ENCODE measurements at regions not wholly inside any gene's neighbourhood (a gene's known extent, or its start where the extent isn't known, plus 50 kb on each side); places are given as distances from the start of the nearest gene placed in this dataset.
"Not testable (repeated sequence)": the region's sequence is repeated elsewhere in the genome, so short reads cannot be mapped to it uniquely, and the experiment has no call there.

GRCh38 chr2:83331810-83332209 lies 1127.3 kb downstream of the SUCLG1 start:
- ATAC-seq (ENCODE audit: low read depth): no peak
- POLR2A ChIA-PET: no interaction called here

DNA sequence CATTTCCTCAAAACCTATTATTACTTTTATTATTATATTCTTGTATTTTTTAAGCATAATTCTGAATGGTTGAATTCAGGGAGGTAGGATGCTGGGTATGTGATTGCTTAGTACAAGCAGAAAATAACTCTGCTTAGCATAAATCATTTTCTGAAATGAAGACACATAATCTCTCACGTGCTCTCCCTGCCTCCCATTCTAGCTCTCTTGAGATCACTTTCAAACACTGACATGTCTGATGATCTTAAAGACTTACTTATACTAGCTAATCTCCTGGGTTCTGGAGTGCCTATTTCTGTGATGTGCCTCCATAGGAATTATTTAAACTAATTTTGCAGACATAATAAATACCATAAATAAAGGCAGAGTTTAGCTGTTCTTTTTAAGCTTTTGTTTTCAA lies 1136.0 kb downstream of the SUCLG1 start:
- no peaks in the 10 kb centered on the region for H3K27me3 Mint-ChIP-seq
- no peaks in the 10 kb centered on the region for H3K9me3 Mint-ChIP-seq
- no peak overlapping the region for H3K27ac Mint-ChIP-seq
- H3K36me3 Mint-ChIP-seq: no peaks in the 10 kb centered on the region
- ATAC-seq (ENCODE audit: low read depth): no peak
- no peak for DNase-seq
- POLR2A ChIA-PET: no interaction called here
- H3K4me3 Mint-ChIP-seq: no peak overlapping the region
- H3K4me1 Mint-ChIP-seq: no peaks in the 10 kb centered on the region

More at GRCh38 chr2:83331810-83332209, 1127.3 kb downstream of the SUCLG1 start:
- Mint-ChIP-seq H3K4me3 (no peak overlapping the region), H3K9me3 (no peaks in the 10 kb centered on the region), H3K4me1 (no peaks in the 10 kb centered on the region), H3K36me3 (no peaks in the 10 kb centered on the region), H3K27me3 (no peaks in the 10 kb centered on the region), H3K27ac (no peak overlapping the region)
- no peak for DNase-seq

GRCh38 chr2:83320053-83320452 lies 1139.0 kb downstream of the SUCLG1 start:
- Mint-ChIP-seq H3K4me1 (no peaks in the 10 kb centered on the region), H3K9me3 (peaks cover 2% of the 10 kb centered on the region), H3K27me3 (no peaks in the 10 kb centered on the region), H3K4me3 (no peak overlapping the region), H3K36me3 (no peaks in the 10 kb centered on the region), H3K27ac (no peak overlapping the region)
- POLR2A ChIA-PET: no interaction called here
- DNase-seq (no peak), ATAC-seq (ENCODE audit: low read depth) (no peak)

GRCh38 chr2:83305758-83306378 lies 1153.2 kb downstream of the SUCLG1 start:
- Mint-ChIP-seq H3K4me3 (no peak overlapping the region), H3K27me3 (no peaks in the 10 kb centered on the region), H3K9me3 (peaks cover 2% of the 10 kb centered on the region), H3K4me1 (no peaks in the 10 kb centered on the region), H3K36me3 (no peaks in the 10 kb centered on the region), H3K27ac (no peak overlapping the region)
- DNase-seq (no peak), ATAC-seq (ENCODE audit: low read depth) (no peak)
- POLR2A ChIA-PET: no interaction called here

- no peaks in the 10 kb centered on the region for H3K36me3 Mint-ChIP-seq
- peaks cover 5% of the 10 kb centered on the region for H3K9me3 Mint-ChIP-seq
- DNase-seq (no peak), ATAC-seq (ENCODE audit: low read depth) (no peak)
- no peak overlapping the region for H3K27ac Mint-ChIP-seq
- H3K4me1 Mint-ChIP-seq: no peaks in the 10 kb centered on the region
- no peaks in the 10 kb centered on the region for H3K27me3 Mint-ChIP-seq
- no peak overlapping the region for H3K4me3 Mint-ChIP-seq
- POLR2A ChIA-PET: no interaction called here
Measured at GRCh38 chr2:83291083-83291482, 1168.0 kb downstream of the SUCLG1 start.

DNA sequence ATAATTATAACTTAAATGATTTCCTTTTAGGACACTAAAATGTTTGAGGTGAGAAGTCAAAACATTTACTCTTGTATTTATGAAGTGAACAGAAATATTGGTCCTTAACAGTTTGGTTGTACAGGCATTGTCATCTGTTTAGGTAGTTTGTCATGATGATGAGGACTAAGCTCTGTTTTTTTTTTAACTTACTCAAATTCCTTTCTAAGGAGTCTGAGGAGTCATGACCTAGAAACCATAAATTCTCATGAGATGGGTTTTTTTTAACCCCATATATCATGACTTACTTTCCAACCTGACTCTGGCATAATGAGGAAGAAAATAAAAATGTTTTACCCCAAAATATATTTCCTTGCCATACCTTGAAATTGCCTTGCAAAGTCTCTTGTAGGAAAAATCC lies 1176.2 kb downstream of the SUCLG1 start:
- POLR2A ChIA-PET: no interaction called here
- H3K27ac Mint-ChIP-seq: no peak overlapping the region
- H3K4me1 Mint-ChIP-seq: no peaks in the 10 kb centered on the region
- H3K27me3 Mint-ChIP-seq: no peaks in the 10 kb centered on the region
- no peaks in the 10 kb centered on the region for H3K36me3 Mint-ChIP-seq
- ATAC-seq (ENCODE audit: low read depth) (no peak), DNase-seq (no peak)
- no peak overlapping the region for H3K4me3 Mint-ChIP-seq
- H3K9me3 Mint-ChIP-seq: peaks cover 3% of the 10 kb centered on the region

GRCh38 chr2:83282043-83282795 lies 1176.9 kb downstream of the SUCLG1 start:
- Mint-ChIP-seq H3K4me3 (no peak overlapping the region), H3K9me3 (peaks cover 3% of the 10 kb centered on the region), H3K4me1 (no peaks in the 10 kb centered on the region), H3K27ac (no peak overlapping the region), H3K36me3 (no peaks in the 10 kb centered on the region), H3K27me3 (no peaks in the 10 kb centered on the region)
- ATAC-seq (ENCODE audit: low read depth): no peak
- no peak for DNase-seq
- POLR2A ChIA-PET: no interaction called here

DNA sequence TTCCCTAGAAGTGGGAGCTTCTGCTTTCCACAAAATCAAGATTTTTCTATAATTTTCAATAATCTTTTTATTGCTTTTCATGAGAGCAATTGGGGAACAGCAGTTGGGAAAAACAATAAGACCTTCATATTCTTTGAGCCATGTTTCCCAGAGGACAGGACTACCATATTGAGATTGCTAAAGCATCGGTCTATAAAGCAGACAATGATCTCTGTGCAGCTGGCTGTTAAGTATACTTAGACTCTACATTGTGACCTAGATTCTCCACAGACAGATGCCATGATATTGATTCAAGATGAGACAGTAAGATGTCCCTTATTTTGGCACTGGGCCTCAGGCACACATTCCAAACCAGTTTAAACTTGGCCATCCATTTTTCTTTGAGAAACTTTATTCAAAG lies 1178.7 kb downstream of the SUCLG1 start:
- no peaks in the 10 kb centered on the region for H3K27me3 Mint-ChIP-seq
- POLR2A ChIA-PET: no interaction called here
- no peaks in the 10 kb centered on the region for H3K36me3 Mint-ChIP-seq
- no peaks in the 10 kb centered on the region for H3K4me1 Mint-ChIP-seq
- H3K27ac Mint-ChIP-seq: no peak overlapping the region
- ATAC-seq (ENCODE audit: low read depth): no peak
- no peak for DNase-seq
- H3K4me3 Mint-ChIP-seq: no peak overlapping the region
- H3K9me3 Mint-ChIP-seq: peaks cover 3% of the 10 kb centered on the region

GRCh38 chr2:83273322-83273721 lies 1185.8 kb downstream of the SUCLG1 start:
- H3K4me1 Mint-ChIP-seq: no peaks in the 10 kb centered on the region
- POLR2A ChIA-PET: no interaction called here
- H3K36me3 Mint-ChIP-seq: no peaks in the 10 kb centered on the region
- H3K27ac Mint-ChIP-seq: no peak overlapping the region
- H3K9me3 Mint-ChIP-seq: peaks cover 4% of the 10 kb centered on the region
- DNase-seq (no peak), ATAC-seq (ENCODE audit: low read depth) (no peak)
- no peak overlapping the region for H3K4me3 Mint-ChIP-seq
- no peaks in the 10 kb centered on the region for H3K27me3 Mint-ChIP-seq

- no peaks in the 10 kb centered on the region for H3K4me1 Mint-ChIP-seq
- no peak overlapping the region for H3K27ac Mint-ChIP-seq
- H3K9me3 Mint-ChIP-seq: peaks cover 1% of the 10 kb centered on the region
- POLR2A ChIA-PET: no interaction called here
- no peak overlapping the region for H3K4me3 Mint-ChIP-seq
- DNase-seq (no peak), ATAC-seq (ENCODE audit: low read depth) (no peak)
- no peaks in the 10 kb centered on the region for H3K36me3 Mint-ChIP-seq
- no peaks in the 10 kb centered on the region for H3K27me3 Mint-ChIP-seq
Measured at GRCh38 chr2:83261591-83262136, 1197.4 kb downstream of the SUCLG1 start.

GRCh38 chr2:83253848-83254247 lies 1205.2 kb downstream of the SUCLG1 start:
- Mint-ChIP-seq H3K27me3 (no peaks in the 10 kb centered on the region), H3K27ac (no peak overlapping the region), H3K4me3 (no peak overlapping the region), H3K36me3 (no peaks in the 10 kb centered on the region), H3K4me1 (no peaks in the 10 kb centered on the region), H3K9me3 (peaks cover 2% of the 10 kb centered on the region)
- ATAC-seq (ENCODE audit: low read depth) (no peak), DNase-seq (no peak)
- POLR2A ChIA-PET: no interaction called here

DNA sequence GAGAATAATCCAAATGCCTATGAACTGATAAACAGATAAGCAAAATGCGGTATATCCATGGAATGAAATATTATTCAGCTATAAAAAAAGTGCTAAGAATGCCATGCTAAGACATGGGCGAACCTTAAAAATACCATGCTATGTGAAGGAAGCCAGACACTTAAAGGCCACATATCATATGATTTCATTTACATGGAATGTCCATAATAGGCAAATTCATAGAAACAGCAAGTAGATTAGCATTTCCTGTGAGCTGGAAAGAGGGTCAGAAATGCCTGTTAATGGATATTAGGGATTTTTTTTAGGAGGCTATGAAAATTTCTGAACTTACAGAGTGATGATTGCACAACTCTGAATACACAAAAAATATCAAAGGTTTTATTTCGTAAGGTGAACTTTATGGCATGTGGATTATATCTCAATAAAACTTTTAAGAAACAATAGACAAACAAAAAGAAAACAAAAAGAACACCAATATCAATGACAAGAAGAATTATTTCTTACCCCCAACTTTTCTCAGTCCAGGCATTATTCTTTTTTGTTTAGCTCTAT lies 1207.7 kb downstream of the SUCLG1 start:
- POLR2A ChIA-PET: no interaction called here
- Mint-ChIP-seq H3K27ac (no peak overlapping the region), H3K27me3 (no peaks in the 10 kb centered on the region), H3K4me3 (no peak overlapping the region), H3K36me3 (no peaks in the 10 kb centered on the region), H3K9me3 (peaks cover 7% of the 10 kb centered on the region), H3K4me1 (no peaks in the 10 kb centered on the region)
- no peak for DNase-seq
- ATAC-seq (ENCODE audit: low read depth): no peak

DNA sequence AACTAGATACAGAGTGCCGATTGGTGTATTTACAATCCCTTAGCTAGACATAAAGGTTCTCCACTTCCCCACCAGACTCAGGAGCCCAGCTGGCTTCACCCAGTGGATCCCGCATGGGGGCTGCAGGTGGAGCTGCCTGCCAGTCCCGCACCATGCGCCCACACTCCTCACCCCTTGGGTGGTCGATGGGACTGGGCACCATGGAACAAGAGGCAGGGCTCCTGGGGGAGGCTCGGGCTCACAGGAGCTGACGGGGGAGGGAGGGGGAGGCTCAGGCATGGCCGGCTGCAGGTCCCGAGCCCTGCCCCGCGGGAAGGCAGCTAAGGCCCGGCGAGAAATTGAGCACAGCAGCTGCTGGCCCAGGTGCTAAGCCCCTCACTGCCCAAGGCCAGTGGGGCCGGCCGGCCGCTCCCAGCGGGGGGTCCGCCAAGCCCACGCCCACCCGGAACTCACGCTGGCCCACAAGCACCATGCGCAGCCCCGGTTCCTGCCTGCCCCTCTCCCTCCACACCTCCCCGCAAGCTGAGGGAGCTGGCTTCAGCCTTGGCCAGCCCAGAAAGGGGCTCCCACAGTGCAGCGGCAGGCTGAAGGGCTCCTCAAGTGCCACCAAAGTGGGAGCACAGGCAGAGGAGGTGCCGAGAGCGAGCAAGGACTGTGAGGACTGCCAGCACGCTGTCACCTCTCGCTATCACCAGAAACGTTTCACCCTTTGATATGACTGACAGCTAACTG lies 1213.1 kb downstream of the SUCLG1 start:
- H3K9me3 Mint-ChIP-seq; DNase-seq; ATAC-seq (ENCODE audit: low read depth); H3K27me3 Mint-ChIP-seq; POLR2A ChIA-PET; H3K4me1 Mint-ChIP-seq; H3K27ac Mint-ChIP-seq; H3K36me3 Mint-ChIP-seq; H3K4me3 Mint-ChIP-seq: not testable (repeated sequence)

Measured in activated naive CD8-positive, alpha-beta T cell treated with anti-CD3 and anti-CD28 coated beads, Interleukin-2, amount 10 ng/mL, durations not matched to agents 7 days and 5 days (primary cell).